ENCODE measurements at regions not wholly inside any gene's neighbourhood (a gene's known extent, or its start where the extent isn't known, plus 50 kb on each side); places are given as distances from the start of the nearest gene placed in this dataset.

DNA sequence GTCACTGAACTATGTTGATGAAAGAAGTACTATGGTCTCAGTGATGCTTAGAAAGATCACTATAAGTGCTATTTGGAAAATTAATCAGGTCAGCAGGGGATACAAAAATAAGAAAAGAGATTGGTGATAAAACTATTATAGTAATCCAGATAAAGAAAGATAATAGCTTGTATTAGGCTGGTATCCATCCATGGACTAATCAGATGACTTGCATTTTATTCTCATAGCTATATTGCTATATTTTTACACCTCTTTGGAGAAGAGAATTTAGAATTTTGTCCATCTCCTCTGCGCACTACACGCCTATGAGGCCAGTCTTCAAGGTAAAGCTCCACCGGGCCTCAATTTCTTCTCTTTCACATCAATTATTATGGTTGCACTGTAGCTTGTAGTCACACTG, 635.1 kb upstream of the DDX18 start:
- TF ChIP-seq, protein P1, sequence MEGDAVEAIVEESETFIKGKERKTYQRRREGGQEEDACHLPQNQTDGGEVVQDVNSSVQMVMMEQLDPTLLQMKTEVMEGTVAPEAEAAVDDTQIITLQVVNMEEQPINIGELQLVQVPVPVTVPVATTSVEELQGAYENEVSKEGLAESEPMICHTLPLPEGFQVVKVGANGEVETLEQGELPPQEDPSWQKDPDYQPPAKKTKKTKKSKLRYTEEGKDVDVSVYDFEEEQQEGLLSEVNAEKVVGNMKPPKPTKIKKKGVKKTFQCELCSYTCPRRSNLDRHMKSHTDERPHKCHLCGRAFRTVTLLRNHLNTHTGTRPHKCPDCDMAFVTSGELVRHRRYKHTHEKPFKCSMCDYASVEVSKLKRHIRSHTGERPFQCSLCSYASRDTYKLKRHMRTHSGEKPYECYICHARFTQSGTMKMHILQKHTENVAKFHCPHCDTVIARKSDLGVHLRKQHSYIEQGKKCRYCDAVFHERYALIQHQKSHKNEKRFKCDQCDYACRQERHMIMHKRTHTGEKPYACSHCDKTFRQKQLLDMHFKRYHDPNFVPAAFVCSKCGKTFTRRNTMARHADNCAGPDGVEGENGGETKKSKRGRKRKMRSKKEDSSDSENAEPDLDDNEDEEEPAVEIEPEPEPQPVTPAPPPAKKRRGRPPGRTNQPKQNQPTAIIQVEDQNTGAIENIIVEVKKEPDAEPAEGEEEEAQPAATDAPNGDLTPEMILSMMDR (IDR thresholded peaks at IDR 0.05) = no peak
- no peak for TF ChIP-seq POLR2A (IDR thresholded peaks at IDR 0.05)

Measured in Peyer's patch (tissue), 4 donors.